Stimulated activated naive CD8-positive, alpha-beta T cell treated with anti-CD3 and anti-CD28 coated beads, Interleukin-15, Interleukin-2, amounts not matched to agents 100 ng/mL and 50 ng/mL, for 24 hours (primary cell): ENCODE measurements at regions not wholly inside any gene's neighbourhood (a gene's known extent, or its start where the extent isn't known, plus 50 kb on each side); places are given as distances from the start of the nearest gene placed in this dataset.

Experiments
- H3K27ac Mint-ChIP-seq: one replicate; pipeline ENCODE4 v1.8.0; 2021; ENCODE audit warnings: mild to moderate bottlenecking, mixed read lengths
- H3K27me3 Mint-ChIP-seq: one replicate; pipeline ENCODE4 v1.8.0; 2021; ENCODE audit warnings: mixed read lengths
- H3K36me3 Mint-ChIP-seq: one replicate; pipeline ENCODE4 v1.8.0; 2021; ENCODE audit warnings: low read depth, mixed read lengths
- H3K4me1 Mint-ChIP-seq: one replicate; pipeline ENCODE4 v1.8.0; 2021; ENCODE audit warnings: low read depth, mixed read lengths
- H3K4me3 Mint-ChIP-seq: one replicate; pipeline ENCODE4 v1.8.0; 2021; ENCODE audit warnings: mild to moderate bottlenecking, mixed read lengths
- H3K9me3 Mint-ChIP-seq: one replicate; pipeline ENCODE4 v1.8.0; 2021; ENCODE audit warnings: mixed read lengths

- no peaks in the 10 kb centered on the region for H3K9me3 Mint-ChIP-seq
- peaks cover 28% of the 10 kb centered on the region for H3K27me3 Mint-ChIP-seq
- H3K27ac Mint-ChIP-seq, result no peak overlapping the region
- H3K4me3 Mint-ChIP-seq, result no peak overlapping the region
- no peaks in the 10 kb centered on the region for H3K36me3 Mint-ChIP-seq
- H3K4me1 Mint-ChIP-seq, result no peaks in the 10 kb centered on the region
Measured at GRCh38 chr10:77695186-77695585, 57.6 kb upstream of the KCNMA1 start.

DNA sequence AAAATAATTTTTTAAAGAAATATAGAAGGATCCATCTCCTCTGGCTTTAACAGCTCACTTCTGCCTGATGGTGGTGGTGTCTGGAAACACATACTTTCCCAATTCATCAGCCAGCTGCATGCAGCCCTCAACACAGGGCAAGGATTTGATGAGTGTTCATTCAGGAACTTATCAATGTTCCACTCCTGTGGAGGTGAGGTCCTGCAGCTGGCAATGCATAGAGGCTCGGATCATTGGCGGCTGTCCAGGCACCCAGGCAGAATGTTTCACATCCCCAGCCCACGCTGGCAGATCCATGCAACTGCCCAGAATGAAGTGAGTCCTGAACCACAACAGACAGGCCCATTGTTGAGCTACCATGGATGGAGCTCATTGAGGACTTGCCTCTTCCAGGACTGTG, 55.2 kb upstream of the KCNMA1 start:
- peaks cover 16% of the 10 kb centered on the region for H3K27me3 Mint-ChIP-seq
- H3K9me3 Mint-ChIP-seq, result no peaks in the 10 kb centered on the region
- no peak overlapping the region for H3K4me3 Mint-ChIP-seq
- H3K27ac Mint-ChIP-seq, result no peak overlapping the region
- H3K4me1 Mint-ChIP-seq, result no peaks in the 10 kb centered on the region
- no peaks in the 10 kb centered on the region for H3K36me3 Mint-ChIP-seq

- no peak overlapping the region for H3K4me3 Mint-ChIP-seq
- no peaks in the 10 kb centered on the region for H3K4me1 Mint-ChIP-seq
- peaks cover 12% of the 10 kb centered on the region for H3K27me3 Mint-ChIP-seq
- no peaks in the 10 kb centered on the region for H3K36me3 Mint-ChIP-seq
- no peak overlapping the region for H3K27ac Mint-ChIP-seq
- no peaks in the 10 kb centered on the region for H3K9me3 Mint-ChIP-seq
Measured at GRCh38 chr10:77689339-77689738, 51.7 kb upstream of the KCNMA1 start.

DNA sequence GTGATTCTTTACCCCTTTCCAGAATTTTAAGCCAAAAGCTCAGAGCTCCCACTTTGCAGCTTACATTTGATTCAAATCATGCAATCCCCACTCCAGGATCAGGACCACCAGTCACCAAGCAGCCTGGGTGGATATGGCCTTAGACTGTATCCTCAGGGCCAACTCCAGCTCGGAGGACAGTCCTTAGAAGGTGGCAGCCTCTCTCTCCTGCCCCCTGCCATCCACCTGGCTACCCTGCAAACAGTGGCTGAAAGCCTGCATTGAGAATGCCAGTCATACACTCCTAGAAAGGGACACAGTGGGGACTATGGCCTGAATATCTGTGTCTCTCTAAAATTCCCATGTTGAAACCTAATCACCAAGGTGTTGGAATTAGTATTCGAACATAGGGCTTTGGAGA, 50.0 kb upstream of the KCNMA1 start:
- H3K27ac Mint-ChIP-seq, result no peak overlapping the region
- no peaks in the 10 kb centered on the region for H3K9me3 Mint-ChIP-seq
- H3K4me3 Mint-ChIP-seq, result no peak overlapping the region
- no peaks in the 10 kb centered on the region for H3K4me1 Mint-ChIP-seq
- no peaks in the 10 kb centered on the region for H3K36me3 Mint-ChIP-seq
- peaks cover 9% of the 10 kb centered on the region for H3K27me3 Mint-ChIP-seq
